HEK293 (cell line): ENCODE measurements at regions not wholly inside any gene's neighbourhood (a gene's known extent, or its start where the extent isn't known, plus 50 kb on each side); places are given as distances from the start of the nearest gene placed in this dataset.

Source experiments
- CTCF ChIA-PET: fragments of 350-600 bp; formaldehyde crosslinking; extraction: SDS; loops from one replicate; lab custom pipeline; 2021; ENCODE audit warnings: antibody characterized with exemption; lab: Yijun Ruan, JAX
- POLR2A ChIA-PET: fragments of 300-600 bp; formaldehyde crosslinking; extraction: SDS; loops from one replicate; lab custom pipeline; 2020; ENCODE audit warnings: antibody characterized with exemption, inconsistent platforms; lab: Yijun Ruan, JAX
- H3K27ac ChIP-seq: fragments of 200-500 bp; sonication (Bioruptor generic); 2 replicates; pipeline ENCODE4 v1.5.1; 2014; ENCODE audit warnings: low read depth, low read length, control low read depth, inconsistent platforms; ENCODE audit errors: extremely low read depth
- H3K36me3 ChIP-seq, 2 experiments: fragments of 200-500 bp in 1 of 2; sonication (Bioruptor generic) in 1 of 2; 1 replicate in 1 of 2; 2 replicates in 1 of 2; pipeline ENCODE4 v1.5.1; 2014 to 2017; ENCODE audit warnings: inconsistent platforms in 2 of 2, low read length in 2 of 2; ENCODE audit not compliant: control insufficient read depth in 2 of 2, insufficient read depth in 1 of 2
- H3K4me1 ChIP-seq: fragments of 200-500 bp; sonication (Bioruptor generic); 2 replicates; pipeline ENCODE4 v1.5.1; 2014; ENCODE audit warnings: mild to moderate bottlenecking, low read length, inconsistent platforms; ENCODE audit not compliant: control insufficient read depth, insufficient read depth
- H3K4me3 ChIP-seq: 2 replicates; pipeline ENCODE4 v1.5.1; 2011; ENCODE audit warnings: low read depth, mild to moderate bottlenecking, control low read depth, low read length, moderate library complexity
- H3K9me3 ChIP-seq: fragments of 200-500 bp; sonication (Bioruptor generic); 2 replicates; pipeline ENCODE4 v1.5.1; 2014; ENCODE audit warnings: low read depth, low read length, inconsistent platforms; ENCODE audit not compliant: control insufficient read depth, insufficient read depth
- FEZF1 ChIP-seq: fragments of 450-650 bp; formaldehyde crosslinking; IDR thresholded peaks from 2 replicates; pipeline ENCODE4 v1.5.1; 2016; ENCODE audit warnings: missing biosample characterization, missing genetic modification characterization
- GLIS2 ChIP-seq: fragments of 450-650 bp; formaldehyde crosslinking; IDR thresholded peaks from 2 replicates; pipeline ENCODE4 v1.5.1; 2016; ENCODE audit warnings: missing biosample characterization, missing genetic modification characterization
- KLF1 ChIP-seq: fragments of 450-650 bp; formaldehyde crosslinking; IDR thresholded peaks from 2 replicates; pipeline ENCODE4 v1.5.1; 2016; ENCODE audit warnings: missing biosample characterization, missing genetic modification characterization
- MEIS1 ChIP-seq: sonication (generic); formaldehyde crosslinking; IDR thresholded peaks from 2 replicates; pipeline ENCODE4 v1.8.1; 2022; ENCODE audit warnings: missing genetic modification reagents, mild to moderate bottlenecking, borderline replicate concordance
- MYNN ChIP-seq: fragments of 450-650 bp; formaldehyde crosslinking; IDR thresholded peaks from 2 replicates; pipeline ENCODE4 v1.5.1; 2016; ENCODE audit warnings: missing biosample characterization, missing genetic modification characterization, borderline replicate concordance
- REPIN1 ChIP-seq: fragments of 450-650 bp; formaldehyde crosslinking; IDR thresholded peaks from 2 replicates; pipeline ENCODE4 v1.5.1; 2017; ENCODE audit warnings: missing biosample characterization, missing genetic modification characterization, low read depth
- TRIM28 ChIP-seq: IDR thresholded peaks from 2 replicates; pipeline ENCODE4 v1.6.1; 2011; ENCODE audit warnings: low read length, control low read depth, borderline replicate concordance
- ZBTB8A ChIP-seq: fragments of 450-650 bp; formaldehyde crosslinking; IDR thresholded peaks from 2 replicates; pipeline ENCODE4 v1.5.1; 2016; ENCODE audit warnings: missing biosample characterization, missing genetic modification characterization
- ZNF112 ChIP-seq: fragments of 450-650 bp; formaldehyde crosslinking; IDR thresholded peaks from 2 replicates; pipeline ENCODE4 v1.5.0; 2017; ENCODE audit warnings: missing biosample characterization, missing genetic modification characterization
- ZNF114 ChIP-seq: fragments of 450-650 bp; formaldehyde crosslinking; IDR thresholded peaks from 2 replicates; pipeline ENCODE4 v1.5.0; 2017; ENCODE audit warnings: missing biosample characterization, missing genetic modification characterization
- ZNF155 ChIP-seq: fragments of 450-650 bp; formaldehyde crosslinking; IDR thresholded peaks from 2 replicates; pipeline ENCODE4 v1.5.1; 2016; ENCODE audit warnings: missing biosample characterization, missing genetic modification characterization
- ZNF157 ChIP-seq: fragments of 450-650 bp; formaldehyde crosslinking; IDR thresholded peaks from 2 replicates; pipeline ENCODE4 v1.5.1; 2016; ENCODE audit warnings: missing biosample characterization, missing genetic modification characterization
- ZNF19 ChIP-seq: fragments of 450-650 bp; formaldehyde crosslinking; IDR thresholded peaks from 2 replicates; pipeline ENCODE4; 2016; ENCODE audit warnings: missing biosample characterization, missing genetic modification characterization, low read depth
- ZNF529 ChIP-seq: fragments of 450-650 bp; formaldehyde crosslinking; IDR thresholded peaks from 2 replicates; pipeline ENCODE4 v1.5.1; 2017; ENCODE audit warnings: missing genetic modification characterization, missing biosample characterization; ENCODE audit not compliant: insufficient replicate concordance
- ZNF623 ChIP-seq: fragments of 450-650 bp; formaldehyde crosslinking; IDR thresholded peaks from 2 replicates; pipeline ENCODE4 v1.5.1; 2016; ENCODE audit warnings: missing biosample characterization, missing genetic modification characterization
- ZNF626 ChIP-seq: fragments of 450-650 bp; sonication (Bioruptor Pico); formaldehyde crosslinking; IDR thresholded peaks from 2 replicates; pipeline ENCODE4 v1.5.1; 2018; ENCODE audit warnings: missing biosample characterization, missing genetic modification characterization, inconsistent platforms
- ZNF654 ChIP-seq: fragments of 450-650 bp; formaldehyde crosslinking; IDR thresholded peaks from 2 replicates; pipeline ENCODE4 v1.5.1; 2016; ENCODE audit warnings: low read depth, missing biosample characterization, missing genetic modification characterization
- ZNF830 ChIP-seq: fragments of 450-650 bp; IDR thresholded peaks from 2 replicates; pipeline ENCODE4 v1.5.0; 2018; ENCODE audit warnings: missing biosample characterization, missing genetic modification characterization, low read depth, mild to moderate bottlenecking, moderate library complexity
- TF ChIP-seq, protein P1 (sequence below): fragments of 450-650 bp; formaldehyde crosslinking; IDR thresholded peaks from 2 replicates; pipeline ENCODE4 v1.5.1; 2016; ENCODE audit warnings: missing biosample characterization, missing genetic modification characterization
- TF ChIP-seq, protein P2 (sequence below): fragments of 450-650 bp; formaldehyde crosslinking; IDR thresholded peaks from 2 replicates; pipeline ENCODE4 v1.5.1; 2016; ENCODE audit warnings: missing biosample characterization, missing genetic modification characterization, low read depth
- TF ChIP-seq, protein P3 (sequence below): fragments of 450-650 bp; formaldehyde crosslinking; IDR thresholded peaks from 2 replicates; pipeline ENCODE4 v1.5.1; 2016; ENCODE audit warnings: missing biosample characterization, missing genetic modification characterization
- TF ChIP-seq, protein P4 (sequence below): fragments of 450-650 bp; formaldehyde crosslinking; IDR thresholded peaks from 2 replicates; pipeline ENCODE4 v1.5.1; 2016; ENCODE audit warnings: missing biosample characterization, missing genetic modification characterization
- TF ChIP-seq, protein P5 (sequence below): fragments of 450-650 bp; formaldehyde crosslinking; IDR thresholded peaks from 2 replicates; pipeline ENCODE4 v1.5.1; 2016; ENCODE audit warnings: missing biosample characterization, missing genetic modification characterization
- TF ChIP-seq, protein P6 (sequence below): fragments of 450-650 bp; formaldehyde crosslinking; IDR thresholded peaks from 2 replicates; pipeline ENCODE4 v1.5.1; 2016; ENCODE audit warnings: missing biosample characterization, missing genetic modification characterization
- TF ChIP-seq, protein P7 (sequence below): fragments of 450-650 bp; IDR thresholded peaks from 2 replicates; pipeline ENCODE4 v1.5.1; 2018; ENCODE audit warnings: missing biosample characterization, missing genetic modification characterization

DNA sequence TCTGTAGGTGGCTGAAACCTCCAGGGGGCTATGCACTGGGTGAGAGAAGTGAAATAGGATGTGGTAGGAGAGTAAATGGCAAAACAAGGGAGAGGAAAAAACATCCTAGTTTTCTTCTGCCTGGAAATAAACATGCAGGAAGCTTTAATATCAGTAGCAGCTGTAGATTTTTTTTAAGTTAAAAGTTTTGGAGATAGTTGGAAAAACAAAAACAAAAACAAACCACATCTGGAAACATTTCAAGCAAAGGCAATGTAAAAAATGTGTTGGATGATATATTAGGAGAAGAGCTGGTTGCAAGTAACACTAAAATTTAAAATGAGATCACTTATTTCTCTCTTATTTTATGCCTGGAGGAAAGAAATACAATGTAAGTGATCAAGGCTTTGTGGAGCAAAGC, 388.0 kb downstream of the SPRY1 start:
- Histone ChIP-seq H3K4me3 (no peak overlapping the region), H3K36me3 (no peaks in the 10 kb centered on the region), H3K27ac (no peak overlapping the region)
- CTCF ChIA-PET: no interaction called here
- TF ChIP-seq, protein P1, sequence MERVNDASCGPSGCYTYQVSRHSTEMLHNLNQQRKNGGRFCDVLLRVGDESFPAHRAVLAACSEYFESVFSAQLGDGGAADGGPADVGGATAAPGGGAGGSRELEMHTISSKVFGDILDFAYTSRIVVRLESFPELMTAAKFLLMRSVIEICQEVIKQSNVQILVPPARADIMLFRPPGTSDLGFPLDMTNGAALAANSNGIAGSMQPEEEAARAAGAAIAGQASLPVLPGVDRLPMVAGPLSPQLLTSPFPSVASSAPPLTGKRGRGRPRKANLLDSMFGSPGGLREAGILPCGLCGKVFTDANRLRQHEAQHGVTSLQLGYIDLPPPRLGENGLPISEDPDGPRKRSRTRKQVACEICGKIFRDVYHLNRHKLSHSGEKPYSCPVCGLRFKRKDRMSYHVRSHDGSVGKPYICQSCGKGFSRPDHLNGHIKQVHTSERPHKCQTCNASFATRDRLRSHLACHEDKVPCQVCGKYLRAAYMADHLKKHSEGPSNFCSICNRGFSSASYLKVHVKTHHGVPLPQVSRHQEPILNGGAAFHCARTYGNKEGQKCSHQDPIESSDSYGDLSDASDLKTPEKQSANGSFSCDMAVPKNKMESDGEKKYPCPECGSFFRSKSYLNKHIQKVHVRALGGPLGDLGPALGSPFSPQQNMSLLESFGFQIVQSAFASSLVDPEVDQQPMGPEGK (tag by site-specific recombination): no peak
- TF ChIP-seq, protein P2, sequence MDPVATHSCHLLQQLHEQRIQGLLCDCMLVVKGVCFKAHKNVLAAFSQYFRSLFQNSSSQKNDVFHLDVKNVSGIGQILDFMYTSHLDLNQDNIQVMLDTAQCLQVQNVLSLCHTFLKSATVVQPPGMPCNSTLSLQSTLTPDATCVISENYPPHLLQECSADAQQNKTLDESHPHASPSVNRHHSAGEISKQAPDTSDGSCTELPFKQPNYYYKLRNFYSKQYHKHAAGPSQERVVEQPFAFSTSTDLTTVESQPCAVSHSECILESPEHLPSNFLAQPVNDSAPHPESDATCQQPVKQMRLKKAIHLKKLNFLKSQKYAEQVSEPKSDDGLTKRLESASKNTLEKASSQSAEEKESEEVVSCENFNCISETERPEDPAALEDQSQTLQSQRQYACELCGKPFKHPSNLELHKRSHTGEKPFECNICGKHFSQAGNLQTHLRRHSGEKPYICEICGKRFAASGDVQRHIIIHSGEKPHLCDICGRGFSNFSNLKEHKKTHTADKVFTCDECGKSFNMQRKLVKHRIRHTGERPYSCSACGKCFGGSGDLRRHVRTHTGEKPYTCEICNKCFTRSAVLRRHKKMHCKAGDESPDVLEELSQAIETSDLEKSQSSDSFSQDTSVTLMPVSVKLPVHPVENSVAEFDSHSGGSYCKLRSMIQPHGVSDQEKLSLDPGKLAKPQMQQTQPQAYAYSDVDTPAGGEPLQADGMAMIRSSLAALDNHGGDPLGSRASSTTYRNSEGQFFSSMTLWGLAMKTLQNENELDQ (tag by site-specific recombination): no peak
- TF ChIP-seq MEIS1 (CRISPR knock-in tag): no peak
- no peak for TF ChIP-seq ZNF19 (tag by site-specific recombination)
- TF ChIP-seq ZNF623 (tag by site-specific recombination): no peak
- TF ChIP-seq, protein P3, sequence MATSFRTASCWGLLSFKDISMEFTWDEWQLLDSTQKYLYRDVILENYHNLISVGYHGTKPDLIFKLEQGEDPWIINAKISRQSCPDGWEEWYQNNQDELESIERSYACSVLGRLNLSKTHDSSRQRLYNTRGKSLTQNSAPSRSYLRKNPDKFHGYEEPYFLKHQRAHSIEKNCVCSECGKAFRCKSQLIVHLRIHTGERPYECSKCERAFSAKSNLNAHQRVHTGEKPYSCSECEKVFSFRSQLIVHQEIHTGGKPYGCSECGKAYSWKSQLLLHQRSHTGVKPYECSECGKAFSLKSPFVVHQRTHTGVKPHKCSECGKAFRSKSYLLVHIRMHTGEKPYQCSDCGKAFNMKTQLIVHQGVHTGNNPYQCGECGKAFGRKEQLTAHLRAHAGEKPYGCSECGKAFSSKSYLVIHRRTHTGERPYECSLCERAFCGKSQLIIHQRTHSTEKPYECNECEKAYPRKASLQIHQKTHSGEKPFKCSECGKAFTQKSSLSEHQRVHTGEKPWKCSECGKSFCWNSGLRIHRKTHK: no peak
- no peak for TF ChIP-seq ZNF114 (tag by site-specific recombination)
- no peak for TF ChIP-seq GLIS2 (tag by site-specific recombination)
- no peak for TF ChIP-seq ZNF626 (tag by site-specific recombination)
- no peak for TF ChIP-seq ZNF155 (tag by site-specific recombination)
- TF ChIP-seq, protein P4, sequence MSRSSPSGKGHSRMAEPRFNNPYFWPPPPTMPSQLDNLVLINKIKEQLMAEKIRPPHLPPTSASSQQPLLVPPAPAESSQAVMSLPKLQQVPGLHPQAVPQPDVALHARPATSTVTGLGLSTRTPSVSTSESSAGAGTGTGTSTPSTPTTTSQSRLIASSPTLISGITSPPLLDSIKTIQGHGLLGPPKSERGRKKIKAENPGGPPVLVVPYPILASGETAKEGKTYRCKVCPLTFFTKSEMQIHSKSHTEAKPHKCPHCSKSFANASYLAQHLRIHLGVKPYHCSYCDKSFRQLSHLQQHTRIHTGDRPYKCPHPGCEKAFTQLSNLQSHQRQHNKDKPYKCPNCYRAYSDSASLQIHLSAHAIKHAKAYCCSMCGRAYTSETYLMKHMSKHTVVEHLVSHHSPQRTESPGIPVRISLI (tag by site-specific recombination): no peak
- no peak for TF ChIP-seq FEZF1
- TF ChIP-seq ZNF830 (tag by site-specific recombination): no peak
- TF ChIP-seq, all 188 proteins: peak for 0
- Histone ChIP-seq H3K9me3 (no peaks in the 10 kb centered on the region), H3K4me1 (no peaks in the 10 kb centered on the region)
- POLR2A ChIA-PET: no interaction called here

DNA sequence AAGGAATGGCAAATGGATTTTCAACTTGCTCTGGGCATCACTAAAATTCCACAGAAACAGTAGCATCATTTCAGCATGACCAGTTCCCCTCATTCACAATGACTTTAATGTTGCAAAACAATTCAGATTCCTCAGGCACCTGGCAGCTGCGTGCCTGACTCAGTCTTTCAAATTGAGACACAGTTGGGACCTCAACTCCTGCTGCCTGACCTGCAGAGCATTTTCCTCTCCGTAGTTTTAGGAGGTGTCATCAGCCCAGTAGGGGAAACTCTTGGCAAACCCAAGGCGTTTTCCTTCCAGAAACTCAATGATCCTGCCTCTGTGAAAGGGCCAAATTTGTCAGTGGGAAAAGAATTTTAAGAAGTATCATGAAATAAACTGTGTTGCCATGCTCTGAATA, 388.9 kb downstream of the SPRY1 start:
- H3K36me3 ChIP-seq: no peaks in the 10 kb centered on the region
- H3K27ac ChIP-seq: no peak overlapping the region
- ChIA-PET POLR2A (no interaction called here), CTCF (no interaction called here)
- no peaks in the 10 kb centered on the region for H3K4me1 ChIP-seq
- H3K9me3 ChIP-seq: no peaks in the 10 kb centered on the region
- no peak overlapping the region for H3K4me3 ChIP-seq
- TF ChIP-seq, protein P5, sequence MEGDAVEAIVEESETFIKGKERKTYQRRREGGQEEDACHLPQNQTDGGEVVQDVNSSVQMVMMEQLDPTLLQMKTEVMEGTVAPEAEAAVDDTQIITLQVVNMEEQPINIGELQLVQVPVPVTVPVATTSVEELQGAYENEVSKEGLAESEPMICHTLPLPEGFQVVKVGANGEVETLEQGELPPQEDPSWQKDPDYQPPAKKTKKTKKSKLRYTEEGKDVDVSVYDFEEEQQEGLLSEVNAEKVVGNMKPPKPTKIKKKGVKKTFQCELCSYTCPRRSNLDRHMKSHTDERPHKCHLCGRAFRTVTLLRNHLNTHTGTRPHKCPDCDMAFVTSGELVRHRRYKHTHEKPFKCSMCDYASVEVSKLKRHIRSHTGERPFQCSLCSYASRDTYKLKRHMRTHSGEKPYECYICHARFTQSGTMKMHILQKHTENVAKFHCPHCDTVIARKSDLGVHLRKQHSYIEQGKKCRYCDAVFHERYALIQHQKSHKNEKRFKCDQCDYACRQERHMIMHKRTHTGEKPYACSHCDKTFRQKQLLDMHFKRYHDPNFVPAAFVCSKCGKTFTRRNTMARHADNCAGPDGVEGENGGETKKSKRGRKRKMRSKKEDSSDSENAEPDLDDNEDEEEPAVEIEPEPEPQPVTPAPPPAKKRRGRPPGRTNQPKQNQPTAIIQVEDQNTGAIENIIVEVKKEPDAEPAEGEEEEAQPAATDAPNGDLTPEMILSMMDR: no peak
- TF ChIP-seq TRIM28 (no peak), ZNF654 (no peak), ZNF529 (tag by site-specific recombination) (no peak), REPIN1 (tag by site-specific recombination) (no peak), ZNF112 (tag by site-specific recombination) (no peak), ZBTB8A (no peak), MYNN (tag by site-specific recombination) (no peak), ZNF157 (tag by site-specific recombination) (no peak), KLF1 (tag by site-specific recombination) (no peak)
- TF ChIP-seq, protein P6, sequence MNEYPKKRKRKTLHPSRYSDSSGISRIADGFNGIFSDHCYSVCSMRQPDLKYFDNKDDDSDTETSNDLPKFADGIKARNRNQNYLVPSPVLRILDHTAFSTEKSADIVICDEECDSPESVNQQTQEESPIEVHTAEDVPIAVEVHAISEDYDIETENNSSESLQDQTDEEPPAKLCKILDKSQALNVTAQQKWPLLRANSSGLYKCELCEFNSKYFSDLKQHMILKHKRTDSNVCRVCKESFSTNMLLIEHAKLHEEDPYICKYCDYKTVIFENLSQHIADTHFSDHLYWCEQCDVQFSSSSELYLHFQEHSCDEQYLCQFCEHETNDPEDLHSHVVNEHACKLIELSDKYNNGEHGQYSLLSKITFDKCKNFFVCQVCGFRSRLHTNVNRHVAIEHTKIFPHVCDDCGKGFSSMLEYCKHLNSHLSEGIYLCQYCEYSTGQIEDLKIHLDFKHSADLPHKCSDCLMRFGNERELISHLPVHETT (tag by site-specific recombination): no peak
- TF ChIP-seq, protein P7, sequence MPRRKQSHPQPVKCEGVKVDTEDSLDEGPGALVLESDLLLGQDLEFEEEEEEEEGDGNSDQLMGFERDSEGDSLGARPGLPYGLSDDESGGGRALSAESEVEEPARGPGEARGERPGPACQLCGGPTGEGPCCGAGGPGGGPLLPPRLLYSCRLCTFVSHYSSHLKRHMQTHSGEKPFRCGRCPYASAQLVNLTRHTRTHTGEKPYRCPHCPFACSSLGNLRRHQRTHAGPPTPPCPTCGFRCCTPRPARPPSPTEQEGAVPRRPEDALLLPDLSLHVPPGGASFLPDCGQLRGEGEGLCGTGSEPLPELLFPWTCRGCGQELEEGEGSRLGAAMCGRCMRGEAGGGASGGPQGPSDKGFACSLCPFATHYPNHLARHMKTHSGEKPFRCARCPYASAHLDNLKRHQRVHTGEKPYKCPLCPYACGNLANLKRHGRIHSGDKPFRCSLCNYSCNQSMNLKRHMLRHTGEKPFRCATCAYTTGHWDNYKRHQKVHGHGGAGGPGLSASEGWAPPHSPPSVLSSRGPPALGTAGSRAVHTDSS (tag by site-specific recombination): no peak
